ENCODE measurements at regions not wholly inside any gene's neighbourhood (a gene's known extent, or its start where the extent isn't known, plus 50 kb on each side); places are given as distances from the start of the nearest gene placed in this dataset.

DNA sequence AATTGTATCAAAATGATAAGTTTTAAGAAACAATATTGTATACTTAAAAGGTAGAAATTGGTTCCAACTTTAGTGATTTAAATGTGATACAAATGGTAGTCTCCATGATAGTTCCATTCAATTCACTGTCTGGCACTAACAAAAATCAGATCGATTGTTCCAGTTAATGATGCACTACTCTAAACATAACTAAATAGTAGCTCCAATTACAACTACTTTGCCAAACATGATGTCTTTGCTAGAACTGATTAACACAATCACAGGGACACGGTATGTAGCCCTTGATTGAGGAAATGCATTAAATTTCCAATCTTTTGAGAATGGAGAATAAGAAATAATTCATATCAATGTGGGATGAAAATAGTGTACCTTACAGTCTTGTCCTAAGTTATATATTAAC is 962.4 kb upstream of the GHITM start:
- CTCF ChIA-PET, result no interaction called here
- peaks cover 4 to 21% of the 10 kb centered on the region in 2 experiments; a peak in 2 of 4 replicates for H3K9me3 ChIP-seq (ENCODE audit: control insufficient read depth in 1 of 2, insufficient read depth in 1 of 2, low read depth in 1 of 2, low read length in 2 of 2)

DNA sequence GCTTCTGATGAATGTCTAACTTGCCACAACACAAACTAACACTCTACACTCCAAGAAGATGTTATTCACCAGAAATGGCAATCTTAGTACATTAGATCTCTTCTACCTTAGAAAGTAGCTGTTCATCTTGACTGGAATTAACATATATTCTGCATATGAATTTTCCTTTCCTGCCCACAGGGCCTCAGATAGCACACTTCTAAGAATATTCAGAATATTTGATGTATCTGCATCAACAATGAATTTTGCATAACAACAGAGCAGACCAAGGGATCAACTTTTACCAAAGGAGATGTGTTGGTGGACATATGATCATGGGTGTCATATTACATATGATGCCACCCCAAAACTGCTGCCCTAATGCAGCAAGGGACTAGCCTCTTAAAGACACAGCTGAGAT is 960.8 kb upstream of the GHITM start:
- H3K9me2 ChIP-seq (ENCODE audit: insufficient read depth), result no peaks in the 10 kb centered on the region
- ChIA-PET POLR2A (no interaction called here), RAD21 (ENCODE audit: low non-redundant PET in 1 of 2, low total read pairs in 2 of 2, uncharacterized antibody in 2 of 2, unreplicated experiment in 2 of 2) (no interaction called here), CTCF (no interaction called here)
- no peak overlapping the region for H3K27ac ChIP-seq (ENCODE audit: low read depth, low read length)
- H3K79me2 ChIP-seq (ENCODE audit: insufficient read depth, low read length), result no peaks in the 10 kb centered on the region
- ATAC-seq (no peak), DNase-seq (ENCODE audit: low read depth, low spot score) (no peak)
- BruUV-seq (replicated peaks), result no TSS peak
- H3K9ac ChIP-seq (ENCODE audit: low read length), result no peak overlapping the region
- no peaks in the 10 kb centered on the region for H3K36me3 ChIP-seq (ENCODE audit: control insufficient read depth in 1 of 2, insufficient read depth in 2 of 2, low read length in 2 of 2)
- intact Hi-C loops (cut with micrococcal nuclease), result no loop called here
- H2AFZ ChIP-seq (ENCODE audit: low read depth, low read length, poor library complexity, severe bottlenecking), result no peak overlapping the region
- H4K20me1 ChIP-seq (ENCODE audit: insufficient read depth), result no peaks in the 10 kb centered on the region
- no peak overlapping the region for H3K4me3 ChIP-seq (replicated peaks in 1 of 2; ENCODE audit: low read depth in 1 of 2, low read length in 2 of 2)
- no peak overlapping the region for H3K4me2 ChIP-seq (ENCODE audit: low read length)
- H3K4me1 ChIP-seq (ENCODE audit: control insufficient read depth in 1 of 2, insufficient read depth in 2 of 2, low read length in 2 of 2), result no peaks in the 10 kb centered on the region
- no peaks in the 10 kb centered on the region for H3K27me3 ChIP-seq (ENCODE audit: insufficient read depth, low read length)
- peaks cover 4 to 29% of the 10 kb centered on the region in 2 experiments; a peak in 2 of 4 replicates for H3K9me3 ChIP-seq (ENCODE audit: control insufficient read depth in 1 of 2, insufficient read depth in 1 of 2, low read depth in 1 of 2, low read length in 2 of 2)
- TF ChIP-seq POLR2A (IDR thresholded peaks at IDR 0.05; ENCODE audit: borderline replicate concordance, extremely low read depth, insufficient read depth, insufficient read length) (no peak), CTCF (IDR thresholded peaks at IDR 0.05 in 2 of 3, conservative IDR thresholded peaks at IDR 0.05 in 1 of 3; ENCODE audit: borderline replicate concordance in 1 of 3, insufficient read depth in 1 of 3, low read depth in 2 of 3, low read length in 2 of 3) (no peak), REST (IDR thresholded peaks at IDR 0.05; ENCODE audit: low read depth) (no peak), SP1 (IDR thresholded peaks at IDR 0.05; ENCODE audit: low read depth) (no peak), EZH2phosphoT487 (IDR thresholded peaks at IDR 0.05; ENCODE audit: borderline replicate concordance) (no peak), SRF (IDR thresholded peaks at IDR 0.05; ENCODE audit: low read depth) (no peak), ELF1 (IDR thresholded peaks at IDR 0.05; ENCODE audit: borderline replicate concordance, low read depth) (no peak), ZNF274 (IDR thresholded peaks at IDR 0.05; ENCODE audit: low read depth, low read length) (no peak), ZFX (IDR thresholded peaks at IDR 0.05) (no peak), EZH2 (IDR thresholded peaks at IDR 0.05) (no peak), EGR1 (IDR thresholded peaks at IDR 0.05; ENCODE audit: low read depth) (no peak), TCF7L2 (IDR thresholded peaks at IDR 0.05; ENCODE audit: borderline replicate concordance, extremely low read depth, insufficient read depth, insufficient read length) (no peak), SIN3A (IDR thresholded peaks at IDR 0.05; ENCODE audit: low read depth) (no peak)
- TF ChIP-seq, protein P1, sequence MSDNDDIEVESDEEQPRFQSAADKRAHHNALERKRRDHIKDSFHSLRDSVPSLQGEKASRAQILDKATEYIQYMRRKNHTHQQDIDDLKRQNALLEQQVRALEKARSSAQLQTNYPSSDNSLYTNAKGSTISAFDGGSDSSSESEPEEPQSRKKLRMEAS (IDR thresholded peaks at IDR 0.05), result no peak
- TF ChIP-seq, protein P2, sequence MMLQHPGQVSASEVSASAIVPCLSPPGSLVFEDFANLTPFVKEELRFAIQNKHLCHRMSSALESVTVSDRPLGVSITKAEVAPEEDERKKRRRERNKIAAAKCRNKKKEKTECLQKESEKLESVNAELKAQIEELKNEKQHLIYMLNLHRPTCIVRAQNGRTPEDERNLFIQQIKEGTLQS (IDR thresholded peaks at IDR 0.05), result no peak

More for the DNA sequence above, 962.4 kb upstream of the GHITM start:
- TF ChIP-seq, protein P2 (IDR thresholded peaks at IDR 0.05), result no peak
- ATAC-seq, result no peak
- Histone ChIP-seq H3K27ac (ENCODE audit: low read depth, low read length) (no peak overlapping the region), H3K4me2 (ENCODE audit: low read length) (no peak overlapping the region), H4K20me1 (ENCODE audit: insufficient read depth) (no peaks in the 10 kb centered on the region), H3K4me3 (replicated peaks in 1 of 2; ENCODE audit: low read depth in 1 of 2, low read length in 2 of 2) (no peak overlapping the region), H2AFZ (ENCODE audit: low read depth, low read length, poor library complexity, severe bottlenecking) (no peak overlapping the region), H3K79me2 (ENCODE audit: insufficient read depth, low read length) (no peaks in the 10 kb centered on the region), H3K27me3 (ENCODE audit: insufficient read depth, low read length) (no peaks in the 10 kb centered on the region), H3K9me2 (ENCODE audit: insufficient read depth) (no peaks in the 10 kb centered on the region), H3K4me1 (ENCODE audit: control insufficient read depth in 1 of 2, insufficient read depth in 2 of 2, low read length in 2 of 2) (no peaks in the 10 kb centered on the region), H3K36me3 (ENCODE audit: control insufficient read depth in 1 of 2, insufficient read depth in 2 of 2, low read length in 2 of 2) (no peaks in the 10 kb centered on the region), H3K9ac (ENCODE audit: low read length) (no peak overlapping the region)
- RAD21 ChIA-PET (ENCODE audit: low non-redundant PET in 1 of 2, low total read pairs in 2 of 2, uncharacterized antibody in 2 of 2, unreplicated experiment in 2 of 2), result no interaction called here
- intact Hi-C loops (cut with micrococcal nuclease), result no loop called here
- DNase-seq (ENCODE audit: low read depth, low spot score), result no peak
- POLR2A ChIA-PET, result no interaction called here
- BruUV-seq (replicated peaks), result no TSS peak

Data from HCT116 (cell line).